WERI-Rb-1 (cell line): ENCODE measurements at regions not wholly inside any gene's neighbourhood (a gene's known extent, or its start where the extent isn't known, plus 50 kb on each side); places are given as distances from the start of the nearest gene placed in this dataset.

Source experiments
- DNase-seq: peaks from one replicate; pipeline ENCODE4 v3.0.0-alpha.2; 2020
- H3K27ac ChIP-seq: fragments of 250-450 bp; sonication (Bioruptor Pico); 2 replicates; pipeline ENCODE4 v1.5.1; 2020; ENCODE audit warnings: mild to moderate bottlenecking, moderate library complexity
- H3K27me3 ChIP-seq: fragments of 250-450 bp; sonication (Bioruptor Pico); 2 replicates; pipeline ENCODE4 v1.5.1; 2021; ENCODE audit warnings: mild to moderate bottlenecking, low read depth, moderate library complexity; ENCODE audit not compliant: insufficient read depth, severe bottlenecking
- H3K36me3 ChIP-seq: fragments of 250-450 bp; sonication (Bioruptor Pico); 2 replicates; pipeline ENCODE4 v1.5.1; 2020; ENCODE audit warnings: mild to moderate bottlenecking, moderate library complexity
- H3K4me3 ChIP-seq: 2 replicates; pipeline ENCODE4 v1.5.1; 2011; ENCODE audit warnings: low read depth, mild to moderate bottlenecking, control low read depth, low read length
- H3K9me3 ChIP-seq: fragments of 250-450 bp; sonication (Bioruptor Pico); 2 replicates; pipeline ENCODE4 v1.5.1; 2021; ENCODE audit warnings: mild to moderate bottlenecking, moderate library complexity; ENCODE audit not compliant: severe bottlenecking
- CTCF ChIP-seq: IDR thresholded peaks from 2 replicates; pipeline ENCODE4 v1.5.1; 2011; ENCODE audit warnings: low read depth, mild to moderate bottlenecking, control low read depth, inconsistent platforms, low read length

- H3K9me3 ChIP-seq = no peaks in the 10 kb centered on the region
- H3K36me3 ChIP-seq = no peaks in the 10 kb centered on the region
- H3K27ac ChIP-seq = no peak overlapping the region
- DNase-seq = no peak
- TF ChIP-seq CTCF = no peak
- H3K27me3 ChIP-seq = no peaks in the 10 kb centered on the region
- no peak overlapping the region for H3K4me3 ChIP-seq
These were observed 121.2 kb downstream of the CRYAA start for GRCh38 chr21:43289966-43290365.

- Histone ChIP-seq H3K36me3 (no peaks in the 10 kb centered on the region), H3K9me3 (no peaks in the 10 kb centered on the region), H3K4me3 (no peak overlapping the region), H3K27me3 (no peaks in the 10 kb centered on the region), H3K27ac (no peak overlapping the region)
- no peak for TF ChIP-seq CTCF
- no peak for DNase-seq
These were observed 120.6 kb downstream of the CRYAA start for GRCh38 chr21:43289442-43289841.

- H3K27me3 ChIP-seq = no peaks in the 10 kb centered on the region
- H3K27ac ChIP-seq = no peak overlapping the region
- no peak overlapping the region for H3K4me3 ChIP-seq
- H3K36me3 ChIP-seq = no peaks in the 10 kb centered on the region
- no peaks in the 10 kb centered on the region for H3K9me3 ChIP-seq
- DNase-seq = no peak
- no peak for TF ChIP-seq CTCF
These were observed 119.3 kb downstream of the CRYAA start for GRCh38 chr21:43287795-43288755.

- Histone ChIP-seq H3K4me3 (no peak overlapping the region), H3K27ac (no peak overlapping the region), H3K36me3 (no peaks in the 10 kb centered on the region), H3K27me3 (no peaks in the 10 kb centered on the region), H3K9me3 (no peaks in the 10 kb centered on the region)
- TF ChIP-seq CTCF = no peak
- no peak for DNase-seq
These were observed 118.4 kb downstream of the CRYAA start for GRCh38 chr21:43287111-43287760.

GRCh38 chr21:43286196-43286595, 117.4 kb downstream of the CRYAA start:
- no peak for DNase-seq
- H3K9me3 ChIP-seq = no peaks in the 10 kb centered on the region
- no peak for TF ChIP-seq CTCF
- no peaks in the 10 kb centered on the region for H3K27me3 ChIP-seq
- no peak overlapping the region for H3K27ac ChIP-seq
- no peaks in the 10 kb centered on the region for H3K36me3 ChIP-seq
- no peak overlapping the region for H3K4me3 ChIP-seq
